ENCODE measurements at regions not wholly inside any gene's neighbourhood (a gene's known extent, or its start where the extent isn't known, plus 50 kb on each side); places are given as distances from the start of the nearest gene placed in this dataset.
A peak's percentile ranks its signal among the peaks of the same experiment; 100 is the strongest.

DNA sequence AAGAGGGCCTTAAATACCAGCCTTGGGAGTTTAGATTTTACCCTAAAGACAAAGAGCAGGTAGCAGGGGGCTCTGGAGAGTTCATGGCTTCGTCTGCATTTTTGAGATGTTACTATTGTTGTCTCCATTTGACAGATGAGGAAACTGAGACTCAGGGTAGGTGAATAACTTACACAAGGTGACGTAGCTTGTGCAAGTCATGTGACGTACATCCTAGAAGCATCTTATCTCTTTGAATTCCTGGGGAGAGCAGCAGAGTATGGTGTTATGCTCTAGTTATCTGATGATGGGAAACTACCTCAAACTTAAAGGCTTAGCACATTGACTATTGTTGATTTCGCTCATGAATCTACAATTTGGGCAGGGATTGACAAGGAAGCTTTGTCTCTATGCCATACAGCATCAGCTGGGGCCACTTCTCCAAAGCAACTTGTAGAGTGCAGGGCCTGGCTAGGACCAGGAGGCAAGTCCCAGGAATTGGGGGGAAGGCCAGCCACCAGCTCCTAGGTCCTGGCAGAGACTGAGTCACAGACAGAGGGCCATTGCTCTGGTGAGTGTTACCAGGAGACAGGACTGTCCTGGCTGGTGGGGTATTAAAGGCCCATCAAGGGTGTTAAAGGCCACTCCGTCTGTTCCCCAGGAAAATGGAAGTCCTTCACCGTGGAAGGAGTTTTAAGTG, 52.1 kb upstream of the TSKU start (continued):
- TF ChIP-seq, protein P1, sequence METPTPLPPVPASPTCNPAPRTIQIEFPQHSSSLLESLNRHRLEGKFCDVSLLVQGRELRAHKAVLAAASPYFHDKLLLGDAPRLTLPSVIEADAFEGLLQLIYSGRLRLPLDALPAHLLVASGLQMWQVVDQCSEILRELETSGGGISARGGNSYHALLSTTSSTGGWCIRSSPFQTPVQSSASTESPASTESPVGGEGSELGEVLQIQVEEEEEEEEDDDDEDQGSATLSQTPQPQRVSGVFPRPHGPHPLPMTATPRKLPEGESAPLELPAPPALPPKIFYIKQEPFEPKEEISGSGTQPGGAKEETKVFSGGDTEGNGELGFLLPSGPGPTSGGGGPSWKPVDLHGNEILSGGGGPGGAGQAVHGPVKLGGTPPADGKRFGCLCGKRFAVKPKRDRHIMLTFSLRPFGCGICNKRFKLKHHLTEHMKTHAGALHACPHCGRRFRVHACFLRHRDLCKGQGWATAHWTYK (CRISPR knock-in tag; IDR thresholded peaks at IDR 0.05), result no peak
- TF ChIP-seq ESRRA (IDR thresholded peaks at IDR 0.05; ENCODE audit: borderline replicate concordance, low read depth) (peak; percentile 74), MBD2 (IDR thresholded peaks at IDR 0.05; ENCODE audit: borderline replicate concordance, low read depth) (no peak), EP300 (IDR thresholded peaks at IDR 0.05; ENCODE audit: low read length) (no peak), NFIX (CRISPR knock-in tag; IDR thresholded peaks at IDR 0.05; ENCODE audit: low read depth) (no peak), TFAP4 (CRISPR knock-in tag; IDR thresholded peaks at IDR 0.05; ENCODE audit: borderline replicate concordance) (no peak), KDM1A (IDR thresholded peaks at IDR 0.05) (0 out of 4 replicates have a peak, but pooled peaks of 1 of the 2 experiments have one; percentile 9)
- TF ChIP-seq, protein P2, sequence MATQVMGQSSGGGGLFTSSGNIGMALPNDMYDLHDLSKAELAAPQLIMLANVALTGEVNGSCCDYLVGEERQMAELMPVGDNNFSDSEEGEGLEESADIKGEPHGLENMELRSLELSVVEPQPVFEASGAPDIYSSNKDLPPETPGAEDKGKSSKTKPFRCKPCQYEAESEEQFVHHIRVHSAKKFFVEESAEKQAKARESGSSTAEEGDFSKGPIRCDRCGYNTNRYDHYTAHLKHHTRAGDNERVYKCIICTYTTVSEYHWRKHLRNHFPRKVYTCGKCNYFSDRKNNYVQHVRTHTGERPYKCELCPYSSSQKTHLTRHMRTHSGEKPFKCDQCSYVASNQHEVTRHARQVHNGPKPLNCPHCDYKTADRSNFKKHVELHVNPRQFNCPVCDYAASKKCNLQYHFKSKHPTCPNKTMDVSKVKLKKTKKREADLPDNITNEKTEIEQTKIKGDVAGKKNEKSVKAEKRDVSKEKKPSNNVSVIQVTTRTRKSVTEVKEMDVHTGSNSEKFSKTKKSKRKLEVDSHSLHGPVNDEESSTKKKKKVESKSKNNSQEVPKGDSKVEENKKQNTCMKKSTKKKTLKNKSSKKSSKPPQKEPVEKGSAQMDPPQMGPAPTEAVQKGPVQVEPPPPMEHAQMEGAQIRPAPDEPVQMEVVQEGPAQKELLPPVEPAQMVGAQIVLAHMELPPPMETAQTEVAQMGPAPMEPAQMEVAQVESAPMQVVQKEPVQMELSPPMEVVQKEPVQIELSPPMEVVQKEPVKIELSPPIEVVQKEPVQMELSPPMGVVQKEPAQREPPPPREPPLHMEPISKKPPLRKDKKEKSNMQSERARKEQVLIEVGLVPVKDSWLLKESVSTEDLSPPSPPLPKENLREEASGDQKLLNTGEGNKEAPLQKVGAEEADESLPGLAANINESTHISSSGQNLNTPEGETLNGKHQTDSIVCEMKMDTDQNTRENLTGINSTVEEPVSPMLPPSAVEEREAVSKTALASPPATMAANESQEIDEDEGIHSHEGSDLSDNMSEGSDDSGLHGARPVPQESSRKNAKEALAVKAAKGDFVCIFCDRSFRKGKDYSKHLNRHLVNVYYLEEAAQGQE (IDR thresholded peaks at IDR 0.05; ENCODE audit: borderline replicate concordance), result no peak
- TF ChIP-seq, protein P2 (CRISPR knock-in tag; IDR thresholded peaks at IDR 0.05; ENCODE audit: low read depth), result no peak
- TF ChIP-seq, protein P3, sequence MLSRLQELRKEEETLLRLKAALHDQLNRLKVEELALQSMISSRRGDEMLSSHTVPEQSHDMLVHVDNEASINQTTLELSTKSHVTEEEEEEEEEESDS (CRISPR knock-in tag; IDR thresholded peaks at IDR 0.05), result no peak
- TF ChIP-seq, protein P4, sequence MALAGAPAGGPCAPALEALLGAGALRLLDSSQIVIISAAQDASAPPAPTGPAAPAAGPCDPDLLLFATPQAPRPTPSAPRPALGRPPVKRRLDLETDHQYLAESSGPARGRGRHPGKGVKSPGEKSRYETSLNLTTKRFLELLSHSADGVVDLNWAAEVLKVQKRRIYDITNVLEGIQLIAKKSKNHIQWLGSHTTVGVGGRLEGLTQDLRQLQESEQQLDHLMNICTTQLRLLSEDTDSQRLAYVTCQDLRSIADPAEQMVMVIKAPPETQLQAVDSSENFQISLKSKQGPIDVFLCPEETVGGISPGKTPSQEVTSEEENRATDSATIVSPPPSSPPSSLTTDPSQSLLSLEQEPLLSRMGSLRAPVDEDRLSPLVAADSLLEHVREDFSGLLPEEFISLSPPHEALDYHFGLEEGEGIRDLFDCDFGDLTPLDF (CRISPR knock-in tag; IDR thresholded peaks at IDR 0.05), result no peak
